Dedifferentiated amniotic fluid mesenchymal stem cell (primary cell): ENCODE measurements at regions not wholly inside any gene's neighbourhood (a gene's known extent, or its start where the extent isn't known, plus 50 kb on each side); places are given as distances from the start of the nearest gene placed in this dataset.

Experiments
- DNase-seq: peaks from one replicate; pipeline ENCODE4 v3.0.0-alpha.2; 2016; ENCODE audit errors: extremely low spot score

DNA sequence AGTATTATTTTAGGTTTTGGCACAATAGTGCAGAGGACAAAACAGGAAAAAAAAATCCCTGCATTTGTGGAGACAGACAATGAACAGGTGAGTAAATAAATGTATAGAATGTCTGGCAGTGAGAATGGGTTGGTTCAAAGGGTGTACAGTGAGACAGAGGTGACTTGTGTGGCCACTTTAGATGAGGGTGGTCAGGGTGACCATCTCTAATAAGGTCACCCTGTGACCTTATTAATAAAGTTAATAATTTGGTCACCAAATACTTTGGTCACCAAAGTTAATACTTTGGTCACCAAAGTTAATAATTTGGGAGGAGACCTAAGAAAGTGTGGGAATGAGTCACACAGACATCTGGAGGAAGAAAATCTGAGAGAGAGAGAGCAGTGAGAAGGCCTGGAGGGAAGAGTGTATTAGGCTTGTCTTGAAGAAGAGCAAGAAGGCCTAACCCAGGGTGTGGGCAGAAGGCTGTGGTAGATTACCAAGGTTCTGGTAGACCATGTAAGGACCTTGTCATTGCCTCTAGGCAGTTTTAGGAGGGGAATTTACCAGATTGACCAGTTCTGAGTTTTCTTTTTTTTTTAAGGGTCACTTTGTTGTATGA lies 1368.4 kb upstream of the CELF4 start:
- DNase-seq, result no peak

- DNase-seq, result no peak
Observed at GRCh38 chr18:38933322-38933721, 1367.7 kb upstream of the CELF4 start.

- no peak for DNase-seq
Observed at GRCh38 chr18:38932752-38933151, 1367.2 kb upstream of the CELF4 start.

DNA sequence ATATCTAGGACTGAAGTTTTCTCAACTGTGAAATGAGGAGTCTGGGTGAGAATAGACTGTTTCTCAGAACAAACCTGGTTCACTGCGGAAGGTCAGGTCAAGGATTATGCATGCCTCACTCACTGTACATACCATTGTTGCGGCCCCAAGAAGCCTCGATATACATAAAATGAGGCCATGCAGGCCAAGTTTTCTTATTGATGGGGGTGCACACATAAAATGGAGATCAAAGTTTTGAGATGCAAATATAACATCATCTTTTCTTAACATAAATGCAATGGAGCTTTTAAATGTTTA lies 1366.1 kb upstream of the CELF4 start:
- DNase-seq, result no peak

GRCh38 chr18:38930881-38931753 lies 1365.5 kb upstream of the CELF4 start:
- DNase-seq, result no peak

DNA sequence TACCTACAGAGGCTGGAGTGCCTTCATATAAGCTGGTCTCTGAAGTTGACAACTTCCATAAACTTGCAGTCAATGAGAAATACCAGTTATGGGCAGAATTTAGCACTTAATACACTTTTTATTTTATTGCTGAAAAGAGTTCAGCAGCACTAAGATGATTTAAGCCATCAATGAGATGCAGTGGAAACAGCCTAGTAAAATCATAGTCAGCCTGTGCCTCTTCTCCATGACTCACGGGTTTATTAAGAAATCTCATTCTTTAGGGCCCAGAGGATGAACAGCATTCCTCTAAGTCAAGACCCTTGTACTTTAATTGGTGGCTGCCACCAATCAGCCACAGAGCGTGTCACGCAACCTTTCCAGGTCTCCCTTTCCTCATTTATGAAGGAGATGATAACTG lies 1357.9 kb upstream of the CELF4 start:
- no peak for DNase-seq

- DNase-seq, result no peak
Observed at GRCh38 chr18:38923126-38923525, 1357.5 kb upstream of the CELF4 start.

DNA sequence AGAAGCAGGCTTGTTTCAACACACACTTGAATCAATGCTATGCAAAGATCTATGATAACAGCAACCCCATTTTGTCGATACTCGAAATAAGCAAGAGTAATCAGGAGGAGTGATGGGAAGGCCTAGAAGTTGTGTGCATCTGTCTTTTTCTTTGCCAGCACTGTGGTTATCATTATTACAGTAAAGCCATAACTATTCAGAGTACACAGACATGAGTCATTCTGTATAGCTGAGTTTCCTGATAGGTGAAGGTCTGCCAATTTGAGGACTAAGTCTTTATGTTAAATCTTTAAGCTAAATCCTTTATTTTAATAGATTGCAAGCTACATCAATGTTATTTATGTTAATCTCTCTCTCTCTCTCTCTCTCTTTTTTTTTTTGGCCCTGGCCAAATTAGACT lies 1344.4 kb upstream of the CELF4 start:
- DNase-seq, result no peak

DNA sequence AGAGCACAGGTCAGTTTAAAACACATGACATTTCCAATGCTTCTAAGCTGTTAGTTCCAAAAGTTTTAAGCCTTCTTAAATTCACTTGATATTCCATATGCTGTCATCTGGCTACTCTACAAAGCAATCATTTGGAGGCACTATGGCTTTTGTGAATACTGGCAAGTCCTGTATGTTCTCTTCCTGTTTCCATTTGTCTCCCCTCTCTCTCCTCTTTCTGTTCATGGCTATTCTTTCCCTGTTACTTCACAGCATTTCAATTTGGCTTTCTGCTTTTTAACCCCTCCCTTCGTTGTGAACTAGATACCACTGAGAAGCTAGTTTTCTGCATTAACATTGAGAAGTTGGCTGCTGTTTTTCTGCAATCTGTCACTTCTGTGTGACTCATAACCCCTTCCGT lies 1337.2 kb upstream of the CELF4 start:
- DNase-seq, result no peak

DNA sequence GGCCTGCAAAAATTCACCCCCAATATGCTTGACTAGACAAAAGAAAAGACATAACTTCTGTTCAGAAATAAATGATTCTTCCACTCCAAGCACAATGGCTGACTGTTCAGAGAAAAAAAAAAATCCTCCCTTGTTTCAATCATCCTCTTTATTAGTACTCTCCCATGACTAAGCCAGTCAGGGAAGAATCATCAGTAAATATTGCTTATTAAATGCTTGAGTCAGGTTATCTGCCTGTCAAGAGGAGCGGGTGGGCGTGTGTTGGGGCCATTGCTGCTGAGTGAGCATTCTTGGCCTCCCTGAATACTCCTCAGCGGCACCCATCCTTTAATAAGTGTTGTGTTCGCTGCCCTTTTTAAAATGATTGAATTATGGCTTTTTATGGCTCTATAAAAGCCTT lies 1334.8 kb upstream of the CELF4 start:
- no peak for DNase-seq

- DNase-seq, result no peak
Observed at GRCh38 chr18:38900031-38900430, 1334.4 kb upstream of the CELF4 start.

- no peak for DNase-seq
Observed at GRCh38 chr18:38899252-38899651, 1333.7 kb upstream of the CELF4 start.

GRCh38 chr18:38898167-38898566 lies 1332.6 kb upstream of the CELF4 start:
- DNase-seq, result no peak

GRCh38 chr18:38895560-38895959 lies 1330.0 kb upstream of the CELF4 start:
- no peak for DNase-seq

DNA sequence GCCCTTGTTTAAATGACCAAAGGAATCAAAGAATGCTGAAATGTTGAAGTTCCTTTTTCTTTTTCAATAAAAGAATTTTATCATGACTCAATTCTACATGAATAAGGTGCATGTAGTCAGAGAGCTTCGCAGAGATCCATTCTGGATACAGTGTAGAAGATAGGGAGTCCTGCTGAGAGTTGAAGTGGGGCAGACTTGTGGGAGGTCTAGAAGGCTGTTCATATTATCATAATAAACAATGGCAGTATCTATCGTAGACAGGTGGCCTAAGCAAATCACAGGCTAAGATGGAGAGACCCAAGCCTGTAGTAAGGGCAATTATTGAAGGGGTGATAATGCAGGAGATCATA lies 1322.0 kb upstream of the CELF4 start:
- DNase-seq, result no peak

DNA sequence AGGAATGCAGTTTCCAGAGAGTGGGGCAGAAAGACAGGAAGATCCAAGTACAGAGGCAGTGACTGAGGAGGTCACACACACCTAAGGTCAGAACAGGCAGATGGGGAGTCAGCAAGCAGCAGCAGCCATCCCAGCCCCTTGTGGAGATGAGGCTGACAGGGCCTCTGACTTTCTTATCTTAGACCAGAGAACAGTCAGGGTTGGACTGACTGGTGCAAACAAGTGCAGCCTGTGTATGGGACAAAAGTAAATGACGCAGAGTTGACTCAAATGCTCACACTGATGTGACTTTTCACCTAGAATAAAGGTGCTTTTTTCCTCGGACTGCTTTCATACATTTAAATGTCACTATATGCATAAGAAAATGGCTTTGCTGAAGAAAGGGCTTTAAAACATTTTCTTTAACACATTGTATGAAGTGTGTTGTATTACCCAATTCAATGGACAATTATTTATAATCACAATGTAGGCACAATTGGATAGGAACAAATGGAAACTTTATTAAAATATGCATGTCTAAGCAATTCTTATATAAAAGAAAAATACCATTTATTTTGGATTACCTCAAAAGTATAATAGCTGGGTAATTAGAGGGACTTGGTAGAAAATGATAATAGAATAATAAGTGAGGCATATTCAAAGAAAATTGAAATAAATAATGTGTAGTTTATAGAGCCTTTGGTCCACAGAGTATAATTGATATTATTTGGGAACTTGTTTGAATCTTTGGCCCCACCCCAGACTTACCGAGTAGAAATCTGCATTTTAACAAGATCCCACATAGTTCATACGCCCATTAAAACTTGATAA lies 1321.5 kb upstream of the CELF4 start:
- DNase-seq, result no peak

DNA sequence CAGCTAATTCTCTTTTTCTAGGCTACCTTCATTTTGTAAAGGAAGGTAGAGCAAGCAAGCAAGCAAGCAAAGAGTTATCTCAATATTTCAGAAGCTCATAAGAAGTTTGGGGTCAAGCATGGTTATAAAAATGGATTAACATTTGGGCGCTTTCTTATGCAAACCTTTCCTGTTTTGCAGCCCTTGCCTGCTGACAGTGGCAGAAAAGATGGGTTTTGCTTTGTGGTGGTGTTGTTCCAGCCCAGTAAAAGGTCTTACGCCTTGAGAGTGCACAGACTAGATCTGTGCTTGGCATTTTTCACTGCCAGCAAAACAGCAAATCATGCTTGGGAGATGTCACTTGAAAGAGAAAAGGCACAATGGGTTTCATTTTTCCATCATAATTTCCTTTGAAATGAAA lies 1320.6 kb upstream of the CELF4 start:
- DNase-seq, result no peak

DNA sequence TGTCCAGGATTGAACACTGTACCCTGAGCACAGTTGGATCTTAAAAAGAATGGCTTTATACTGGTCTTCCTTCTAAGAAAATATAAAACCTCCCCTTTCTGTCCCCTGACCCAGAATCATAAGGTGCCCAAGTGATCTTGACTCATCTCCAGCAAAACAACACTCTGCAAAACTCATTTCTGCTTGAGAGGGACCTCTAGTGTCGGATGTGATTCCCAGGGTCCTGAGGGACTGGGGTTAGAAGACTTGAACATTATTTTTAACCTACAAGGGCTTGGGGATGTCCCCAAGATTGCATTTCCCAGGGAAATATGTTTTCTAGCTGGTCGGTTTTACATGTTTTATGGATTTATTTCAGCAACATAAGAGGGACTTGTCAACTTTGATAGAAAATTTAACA lies 1318.5 kb upstream of the CELF4 start:
- DNase-seq, result no peak

GRCh38 chr18:38883111-38883510 lies 1317.5 kb upstream of the CELF4 start:
- no peak for DNase-seq

- no peak for DNase-seq
Observed at GRCh38 chr18:38879871-38880270, 1314.3 kb upstream of the CELF4 start.

- no peak for DNase-seq
Observed at GRCh38 chr18:38872342-38872741, 1306.7 kb upstream of the CELF4 start.

DNA sequence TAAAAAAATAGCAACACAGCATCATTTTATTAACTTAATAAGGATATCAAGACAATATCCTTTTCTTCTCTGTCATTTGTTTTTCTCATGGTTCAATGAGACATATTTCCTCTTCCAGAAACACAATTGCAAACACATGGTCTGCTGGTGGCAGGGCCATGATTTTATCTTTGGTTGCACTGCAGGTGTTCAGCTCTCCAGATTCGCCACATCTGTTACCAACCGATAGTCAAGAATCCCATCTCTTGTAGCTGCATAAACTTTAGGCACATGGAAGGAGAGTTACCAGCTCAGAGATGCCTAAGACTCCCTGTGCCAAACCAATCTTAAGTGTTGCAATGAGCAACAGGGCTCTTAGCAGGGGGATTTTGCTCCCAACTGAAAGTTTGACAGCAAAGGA lies 1303.2 kb upstream of the CELF4 start:
- DNase-seq, result no peak

DNA sequence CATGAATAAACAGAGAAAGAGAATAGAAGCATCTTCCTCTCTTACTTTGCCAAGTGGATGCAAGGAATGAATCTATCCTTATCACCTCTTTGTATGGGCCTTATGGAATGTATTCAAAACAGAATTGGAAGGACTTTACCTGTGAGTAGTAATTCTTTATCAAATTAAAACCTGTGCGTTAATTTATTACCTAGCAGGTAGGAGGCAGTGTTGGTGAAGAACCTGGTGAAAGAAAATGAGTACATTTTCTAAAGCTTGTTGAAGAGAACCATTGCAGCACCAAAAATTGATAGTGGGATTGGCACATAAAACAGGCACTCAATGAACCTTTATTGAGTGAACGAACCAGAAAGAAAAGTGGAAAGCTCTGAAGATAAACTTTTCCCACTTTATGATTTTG lies 1302.1 kb upstream of the CELF4 start:
- no peak for DNase-seq
